HepG2 (cell line): ENCODE measurements at regions not wholly inside any gene's neighbourhood (a gene's known extent, or its start where the extent isn't known, plus 50 kb on each side); places are given as distances from the start of the nearest gene placed in this dataset.

Experiments
- ATAC-seq: fragments of 200-7000 bp; cut with Tn5 transposase; 3 replicates; pipeline ENCODE4 v1.9.1; 2020; ENCODE audit warnings: mild to moderate bottlenecking, moderate library complexity
- BruUV-seq: library from RNA; stranded (reverse); fragments of 400-500 nt; replicated peaks from 2 replicates; lab custom pipeline; 2021; lab: Mats Ljungman, UMichigan
- CTCF ChIA-PET: fragments of 300-600 bp; formaldehyde crosslinking; extraction: SDS; loops from one replicate; lab custom pipeline; 2021; ENCODE audit warnings: low total read pairs, inconsistent platforms, low intra/inter-chr PET ratio; lab: Yijun Ruan, JAX
- POLR2A ChIA-PET: fragments of 350-600 bp; sonication (Branson Sonifier 250); formaldehyde crosslinking; loops from one replicate; lab custom pipeline; 2020; ENCODE audit warnings: antibody characterized with exemption, inconsistent platforms; lab: Yijun Ruan, JAX
- DNase-seq: peaks from one replicate; pipeline ENCODE4 v3.0.0-alpha.2; 2015; ENCODE audit warnings: low spot score
- FAIRE-seq: peaks from 3 replicates; lab custom pipeline; 2011; peaks lifted over from hg19 to GRCh38; lab: Jason Lieb, UNC
- H2AFZ ChIP-seq: one replicate; pipeline ENCODE4 v1.6.1; 2011; ENCODE audit warnings: low read length, inconsistent platforms
- H3K27ac ChIP-seq: fragments of 300-600 bp; 3 replicates; pipeline ENCODE4 v1.8.0; 2011; ENCODE audit warnings: mixed run types, mild to moderate bottlenecking, mixed read lengths, low read length, inconsistent platforms; ENCODE audit not compliant: insufficient read depth; ENCODE audit errors: extremely low read length
- H3K27me3 ChIP-seq, 2 experiments: fragments of 200-600 bp in 1 of 2; 2 replicates in 1 of 2; 3 replicates in 1 of 2; pipeline versions ENCODE4 v1.6.0 to v1.8.0; 2011; ENCODE audit warnings: low read length in 2 of 2, mild to moderate bottlenecking in 2 of 2, moderate library complexity in 2 of 2, inconsistent platforms in 1 of 2; ENCODE audit not compliant: insufficient read depth in 2 of 2, control insufficient read depth in 1 of 2
- H3K36me3 ChIP-seq, 2 experiments: fragments of 200-600 bp in 1 of 2; replicated peaks in 1 of 2; 2 replicates in 1 of 2; 3 replicates in 1 of 2; pipeline versions ENCODE4 v1.5.1 to v1.8.0; 2011; ENCODE audit warnings: low read length in 2 of 2, inconsistent platforms in 1 of 2; ENCODE audit not compliant: insufficient read depth in 2 of 2, control insufficient read depth in 1 of 2
- H3K4me1 ChIP-seq: 2 replicates; pipeline ENCODE4 v1.5.1; 2012; ENCODE audit warnings: low read length, inconsistent platforms; ENCODE audit not compliant: insufficient read depth
- H3K4me2 ChIP-seq: 2 replicates; pipeline ENCODE4 v1.6.0; 2011; ENCODE audit warnings: low read depth, low read length, inconsistent platforms
- H3K4me3 ChIP-seq, 3 experiments: fragments of 200-600 bp in 1 of 3; sonication (generic), shearing (Covaris generic) in 1 of 3; replicated peaks in 1 of 3; 2 replicates each; pipeline ENCODE4 v1.5.1; 2011 to 2016; ENCODE audit warnings: low read length in 3 of 3, inconsistent platforms in 2 of 3, low read depth in 2 of 3, mild to moderate bottlenecking in 2 of 3, control low read depth in 1 of 3, mixed read lengths in 1 of 3; ENCODE audit not compliant: insufficient read depth in 1 of 3
- H3K79me2 ChIP-seq: one replicate; pipeline ENCODE4 v1.6.1; 2011; ENCODE audit warnings: low read length, inconsistent platforms; ENCODE audit not compliant: insufficient read depth
- H3K9ac ChIP-seq: 2 replicates; pipeline ENCODE4 v1.6.0; 2011; ENCODE audit warnings: mild to moderate bottlenecking, low read depth, low read length, inconsistent platforms; ENCODE audit not compliant: insufficient read depth
- H3K9me3 ChIP-seq: 2 replicates; pipeline ENCODE4 v1.5.1; 2012; ENCODE audit warnings: mild to moderate bottlenecking, low read length
- H4K20me1 ChIP-seq: 2 replicates; pipeline ENCODE4 v1.6.0; 2011; ENCODE audit warnings: inconsistent platforms, mild to moderate bottlenecking, low read length, moderate library complexity; ENCODE audit not compliant: insufficient read depth
- SRF ChIP-seq: IDR thresholded peaks from 2 replicates; pipeline ENCODE4 v1.6.1; 2011; ENCODE audit warnings: mild to moderate bottlenecking, low read depth, low read length, moderate library complexity
- TERF1 ChIP-seq: sonication (generic); formaldehyde crosslinking; IDR thresholded peaks from 2 replicates; pipeline ENCODE4 v1.8.0; 2022; ENCODE audit warnings: mild to moderate bottlenecking, missing genetic modification reagents, moderate library complexity
- ZBTB38 ChIP-seq: sonication (generic); formaldehyde crosslinking; IDR thresholded peaks from 2 replicates; pipeline ENCODE4 v1.5.1; 2020; ENCODE audit warnings: mild to moderate bottlenecking, missing genetic modification reagents
- ZFP36L1 ChIP-seq: sonication (generic); formaldehyde crosslinking; IDR thresholded peaks from 2 replicates; pipeline ENCODE4 v1.8.0; 2022; ENCODE audit warnings: mild to moderate bottlenecking, missing genetic modification reagents, moderate library complexity
- ZFP91 ChIP-seq: sonication (generic); formaldehyde crosslinking; IDR thresholded peaks from 2 replicates; pipeline ENCODE4 v1.9.0; 2022; ENCODE audit warnings: missing genetic modification reagents, mild to moderate bottlenecking, borderline replicate concordance
- ZNF101 ChIP-seq: sonication (generic); formaldehyde crosslinking; IDR thresholded peaks from 2 replicates; pipeline ENCODE4 v1.4.0; 2020; ENCODE audit warnings: mild to moderate bottlenecking, low read depth, missing genetic modification reagents, borderline replicate concordance
- ZNF574 ChIP-seq: sonication (generic); formaldehyde crosslinking; IDR thresholded peaks from 2 replicates; pipeline ENCODE4 v1.4.0; 2020; ENCODE audit warnings: missing genetic modification reagents
- ZNF646 ChIP-seq: sonication (generic); formaldehyde crosslinking; IDR thresholded peaks from 2 replicates; pipeline ENCODE4 v1.9.0; 2021; ENCODE audit warnings: mild to moderate bottlenecking, missing genetic modification reagents
- ZNF747 ChIP-seq: sonication (generic); formaldehyde crosslinking; IDR thresholded peaks from 2 replicates; pipeline ENCODE4 v1.8.1; 2023; ENCODE audit warnings: missing genetic modification reagents, mild to moderate bottlenecking, borderline replicate concordance
- ZNF768 ChIP-seq: sonication (generic); formaldehyde crosslinking; IDR thresholded peaks from 2 replicates; pipeline ENCODE4 v1.4.0; 2020; ENCODE audit warnings: missing genetic modification reagents
- WGBS: methylation state at CpG from one replicate; pipeline ENCODE4 v1.1.6; 2017; ENCODE audit warnings: low lambda C conversion rate; 5-methylcytosine and 5-hydroxymethylcytosine counted together
- in situ Hi-C: cut with HindIII; loops from 2 replicates; pipeline ENCODE4 v1.10.0; 2017; ENCODE audit warnings: low pct_unique_long_range_greater_than_20kb; ENCODE audit not compliant: extremely low pct_ligation_motif_present
- intact Hi-C: fragments of 100-400 bp; cut with micrococcal nuclease; formaldehyde crosslinking; loops from one replicate; pipeline ENCODE4 v1.10.0; 2022; ENCODE audit not compliant: unreplicated experiment

GRCh38 chr3:33991673-33992072 lies 193.2 kb downstream of the PDCD6IP start:
- POLR2A ChIA-PET = no interaction called here
- intact Hi-C loops (no loop called here), in situ Hi-C loops (loop anchor here (25.0 kb wide), 1 partner anchor 696 kb away; no protein-coding TSS in a partner anchor)

More at GRCh38 chr3:33991673-33992072, 193.2 kb downstream of the PDCD6IP start:
- no peak overlapping the region for H3K4me3 ChIP-seq
- TF ChIP-seq ZBTB38 (no peak), ZNF747 (CRISPR knock-in tag) (no peak), ZNF574 (CRISPR knock-in tag) (no peak), TERF1 (no peak), ZNF101 (no peak), ZFP36L1 (no peak), SRF (no peak), ZNF768 (CRISPR knock-in tag) (no peak), ZNF646 (CRISPR knock-in tag) (no peak), ZFP91 (CRISPR knock-in tag) (no peak)
- no peak overlapping the region for H3K9ac ChIP-seq
- no peak overlapping the region for H3K27ac ChIP-seq
- no peaks in the 10 kb centered on the region for H4K20me1 ChIP-seq
- no peak for ATAC-seq
- WGBS = 0% methylated on average over 1 of the region's 1 CpG
- no peaks in the 10 kb centered on the region; a peak in 2 of 5 replicates for H3K27me3 ChIP-seq
- CTCF ChIA-PET = no interaction called here
- no peak for DNase-seq
- no peaks in the 10 kb centered on the region for H3K36me3 ChIP-seq
- no peak overlapping the region for H2AFZ ChIP-seq
- no peaks in the 10 kb centered on the region for H3K79me2 ChIP-seq
- H3K4me2 ChIP-seq = no peak overlapping the region
- FAIRE-seq = no peak
- peaks cover 9% of the 10 kb centered on the region; the same call in 1 of the 2 replicates for H3K4me1 ChIP-seq
- peaks cover 13% of the 10 kb centered on the region for H3K9me3 ChIP-seq
- BruUV-seq = no TSS peak
